A549 (cell line): ENCODE measurements at regions not wholly inside any gene's neighbourhood (a gene's known extent, or its start where the extent isn't known, plus 50 kb on each side); places are given as distances from the start of the nearest gene placed in this dataset.

Source experiments
- MAZ ChIP-seq: fragments of 150-350 bp; IDR thresholded peaks from 2 replicates; pipeline ENCODE4 v1.6.1; 2014; ENCODE audit warnings: antibody characterized with exemption, low read depth, low read length, borderline replicate concordance
- POLR2A ChIP-seq: IDR thresholded peaks from 2 replicates; pipeline ENCODE4 v1.6.1; 2012; ENCODE audit warnings: mild to moderate bottlenecking, low read length
- RCOR1 ChIP-seq: fragments of 150-350 bp; IDR thresholded peaks from 2 replicates; pipeline ENCODE4 v1.6.1; 2014; ENCODE audit warnings: antibody characterized with exemption, low read length, low read depth
- TF ChIP-seq, protein P1 (sequence below): fragments of >200 bp; sonication (Bioruptor Twin); formaldehyde crosslinking; IDR thresholded peaks from 3 replicates; pipeline ENCODE4 v1.5.1; 2016
- TF ChIP-seq, protein P2 (sequence below): fragments of 200-600 bp; sonication (generic); IDR thresholded peaks from 2 replicates; pipeline ENCODE4 v1.6.1; 2016; ENCODE audit warnings: antibody characterized with exemption, mild to moderate bottlenecking, moderate library complexity
- TF ChIP-seq, protein P3 (sequence below): fragments of 450-650 bp; IDR thresholded peaks from 2 replicates; pipeline ENCODE4 v1.6.1; 2014; ENCODE audit warnings: antibody characterized with exemption

DNA sequence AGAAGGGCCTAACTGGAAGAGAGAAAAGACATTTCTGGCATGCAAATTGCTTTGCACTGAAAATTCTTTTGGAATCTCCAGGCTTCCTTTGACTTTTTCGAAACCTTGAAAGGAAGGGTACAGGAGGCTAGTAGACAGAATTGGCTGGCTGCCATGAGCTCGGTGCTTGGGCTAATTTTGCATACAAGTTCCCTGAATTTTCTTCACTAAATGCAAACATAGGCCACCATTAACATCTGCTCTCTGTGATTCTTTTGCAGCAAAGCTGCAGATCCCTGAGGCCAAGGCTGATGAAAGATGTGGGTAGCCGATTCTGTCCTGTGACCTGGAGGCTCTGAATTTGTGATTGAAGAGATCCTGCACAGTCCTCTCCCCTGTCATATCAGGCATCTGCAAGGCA is 247.8 kb upstream of the MCTP2 start:
- TF ChIP-seq, protein P1, sequence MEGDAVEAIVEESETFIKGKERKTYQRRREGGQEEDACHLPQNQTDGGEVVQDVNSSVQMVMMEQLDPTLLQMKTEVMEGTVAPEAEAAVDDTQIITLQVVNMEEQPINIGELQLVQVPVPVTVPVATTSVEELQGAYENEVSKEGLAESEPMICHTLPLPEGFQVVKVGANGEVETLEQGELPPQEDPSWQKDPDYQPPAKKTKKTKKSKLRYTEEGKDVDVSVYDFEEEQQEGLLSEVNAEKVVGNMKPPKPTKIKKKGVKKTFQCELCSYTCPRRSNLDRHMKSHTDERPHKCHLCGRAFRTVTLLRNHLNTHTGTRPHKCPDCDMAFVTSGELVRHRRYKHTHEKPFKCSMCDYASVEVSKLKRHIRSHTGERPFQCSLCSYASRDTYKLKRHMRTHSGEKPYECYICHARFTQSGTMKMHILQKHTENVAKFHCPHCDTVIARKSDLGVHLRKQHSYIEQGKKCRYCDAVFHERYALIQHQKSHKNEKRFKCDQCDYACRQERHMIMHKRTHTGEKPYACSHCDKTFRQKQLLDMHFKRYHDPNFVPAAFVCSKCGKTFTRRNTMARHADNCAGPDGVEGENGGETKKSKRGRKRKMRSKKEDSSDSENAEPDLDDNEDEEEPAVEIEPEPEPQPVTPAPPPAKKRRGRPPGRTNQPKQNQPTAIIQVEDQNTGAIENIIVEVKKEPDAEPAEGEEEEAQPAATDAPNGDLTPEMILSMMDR = no peak
- TF ChIP-seq POLR2A = no peak
- TF ChIP-seq, protein P2, sequence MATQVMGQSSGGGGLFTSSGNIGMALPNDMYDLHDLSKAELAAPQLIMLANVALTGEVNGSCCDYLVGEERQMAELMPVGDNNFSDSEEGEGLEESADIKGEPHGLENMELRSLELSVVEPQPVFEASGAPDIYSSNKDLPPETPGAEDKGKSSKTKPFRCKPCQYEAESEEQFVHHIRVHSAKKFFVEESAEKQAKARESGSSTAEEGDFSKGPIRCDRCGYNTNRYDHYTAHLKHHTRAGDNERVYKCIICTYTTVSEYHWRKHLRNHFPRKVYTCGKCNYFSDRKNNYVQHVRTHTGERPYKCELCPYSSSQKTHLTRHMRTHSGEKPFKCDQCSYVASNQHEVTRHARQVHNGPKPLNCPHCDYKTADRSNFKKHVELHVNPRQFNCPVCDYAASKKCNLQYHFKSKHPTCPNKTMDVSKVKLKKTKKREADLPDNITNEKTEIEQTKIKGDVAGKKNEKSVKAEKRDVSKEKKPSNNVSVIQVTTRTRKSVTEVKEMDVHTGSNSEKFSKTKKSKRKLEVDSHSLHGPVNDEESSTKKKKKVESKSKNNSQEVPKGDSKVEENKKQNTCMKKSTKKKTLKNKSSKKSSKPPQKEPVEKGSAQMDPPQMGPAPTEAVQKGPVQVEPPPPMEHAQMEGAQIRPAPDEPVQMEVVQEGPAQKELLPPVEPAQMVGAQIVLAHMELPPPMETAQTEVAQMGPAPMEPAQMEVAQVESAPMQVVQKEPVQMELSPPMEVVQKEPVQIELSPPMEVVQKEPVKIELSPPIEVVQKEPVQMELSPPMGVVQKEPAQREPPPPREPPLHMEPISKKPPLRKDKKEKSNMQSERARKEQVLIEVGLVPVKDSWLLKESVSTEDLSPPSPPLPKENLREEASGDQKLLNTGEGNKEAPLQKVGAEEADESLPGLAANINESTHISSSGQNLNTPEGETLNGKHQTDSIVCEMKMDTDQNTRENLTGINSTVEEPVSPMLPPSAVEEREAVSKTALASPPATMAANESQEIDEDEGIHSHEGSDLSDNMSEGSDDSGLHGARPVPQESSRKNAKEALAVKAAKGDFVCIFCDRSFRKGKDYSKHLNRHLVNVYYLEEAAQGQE = no peak
- TF ChIP-seq MAZ = no peak
- TF ChIP-seq, protein P3, sequence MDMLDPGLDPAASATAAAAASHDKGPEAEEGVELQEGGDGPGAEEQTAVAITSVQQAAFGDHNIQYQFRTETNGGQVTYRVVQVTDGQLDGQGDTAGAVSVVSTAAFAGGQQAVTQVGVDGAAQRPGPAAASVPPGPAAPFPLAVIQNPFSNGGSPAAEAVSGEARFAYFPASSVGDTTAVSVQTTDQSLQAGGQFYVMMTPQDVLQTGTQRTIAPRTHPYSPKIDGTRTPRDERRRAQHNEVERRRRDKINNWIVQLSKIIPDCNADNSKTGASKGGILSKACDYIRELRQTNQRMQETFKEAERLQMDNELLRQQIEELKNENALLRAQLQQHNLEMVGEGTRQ = no peak
- TF ChIP-seq RCOR1 = no peak
